Type B pancreatic cell (in vitro differentiated cells): ENCODE measurements at regions not wholly inside any gene's neighbourhood (a gene's known extent, or its start where the extent isn't known, plus 50 kb on each side); places are given as distances from the start of the nearest gene placed in this dataset.
"Not testable (repeated sequence)": the region's sequence is repeated elsewhere in the genome, so short reads cannot be mapped to it uniquely, and the experiment has no call there.

Experiments used
- DNase-seq: peaks from one replicate; pipeline ENCODE4 v3.0.0; 2021; ENCODE audit warnings: mixed read lengths; ENCODE audit not compliant: unreplicated experiment; ENCODE audit errors: extremely low spot score
- H3K27ac Mint-ChIP-seq: 2 replicates; pipeline ENCODE4 v1.8.0; 2021; ENCODE audit warnings: mild to moderate bottlenecking, mixed read lengths
- H3K27me3 Mint-ChIP-seq: 2 replicates; pipeline ENCODE4 v1.8.0; 2021; ENCODE audit warnings: mixed read lengths
- H3K36me3 Mint-ChIP-seq: 2 replicates; pipeline ENCODE4 v1.8.0; 2021; ENCODE audit warnings: mixed read lengths
- H3K4me1 Mint-ChIP-seq: one replicate; pipeline ENCODE4 v1.8.0; 2021; ENCODE audit warnings: mixed read lengths; ENCODE audit not compliant: unreplicated experiment
- H3K4me3 Mint-ChIP-seq: 2 replicates; pipeline ENCODE4 v1.8.0; 2021; ENCODE audit warnings: mild to moderate bottlenecking, mixed read lengths
- H3K9me3 Mint-ChIP-seq: 2 replicates; pipeline ENCODE4 v1.8.0; 2021; ENCODE audit warnings: mixed read lengths
- CTCF ChIP-seq: fragments of 200-600 bp; sonication (generic); conservative IDR thresholded peaks from 2 replicates; pipeline ENCODE4 v1.5.0; 2021; ENCODE audit warnings: antibody characterized with exemption, mild to moderate bottlenecking

GRCh38 chr13:111437417-111437816, 117.0 kb downstream of the TEX29 start:
- no peak overlapping the region for H3K4me3 Mint-ChIP-seq
- H3K36me3 Mint-ChIP-seq: no peaks in the 10 kb centered on the region
- DNase-seq: no peak
- H3K27me3 Mint-ChIP-seq: peaks cover 48% of the 10 kb centered on the region
- H3K9me3 Mint-ChIP-seq: no peaks in the 10 kb centered on the region
- H3K27ac Mint-ChIP-seq: no peak overlapping the region
- no peak for TF ChIP-seq CTCF
- peaks cover 5% of the 10 kb centered on the region for H3K4me1 Mint-ChIP-seq

GRCh38 chr13:111437856-111438547, 117.6 kb downstream of the TEX29 start:
- Mint-ChIP-seq H3K4me3 (no peak overlapping the region), H3K9me3 (no peaks in the 10 kb centered on the region), H3K27me3 (peaks cover 49% of the 10 kb centered on the region), H3K36me3 (no peaks in the 10 kb centered on the region), H3K4me1 (peaks cover 5% of the 10 kb centered on the region), H3K27ac (no peak overlapping the region)
- DNase-seq: no peak
- no peak for TF ChIP-seq CTCF

- DNase-seq, H3K4me1 Mint-ChIP-seq, H3K4me3 Mint-ChIP-seq, H3K36me3 Mint-ChIP-seq, H3K9me3 Mint-ChIP-seq, H3K27ac Mint-ChIP-seq: not testable (repeated sequence)
- peaks cover 30% of the 10 kb centered on the region for H3K27me3 Mint-ChIP-seq
- TF ChIP-seq CTCF: peak; percentile 53
Measured at GRCh38 chr13:111440492-111440891, 120.0 kb downstream of the TEX29 start.

GRCh38 chr13:111443981-111444380, 123.5 kb downstream of the TEX29 start:
- peak; percentile 35 for TF ChIP-seq CTCF
- H3K9me3 Mint-ChIP-seq: peaks cover 3% of the 10 kb centered on the region
- no peak for DNase-seq
- no peaks in the 10 kb centered on the region for H3K36me3 Mint-ChIP-seq
- peaks cover 34% of the 10 kb centered on the region for H3K27me3 Mint-ChIP-seq
- H3K4me1 Mint-ChIP-seq: peaks cover 5% of the 10 kb centered on the region
- no peak overlapping the region for H3K4me3 Mint-ChIP-seq
- H3K27ac Mint-ChIP-seq: no peak overlapping the region

GRCh38 chr13:111448504-111448903, 128.1 kb downstream of the TEX29 start:
- H3K4me1 Mint-ChIP-seq: no peaks in the 10 kb centered on the region
- no peak for DNase-seq
- H3K9me3 Mint-ChIP-seq: peaks cover 3% of the 10 kb centered on the region
- H3K4me3 Mint-ChIP-seq: no peak overlapping the region
- peaks cover 36% of the 10 kb centered on the region for H3K27me3 Mint-ChIP-seq
- TF ChIP-seq CTCF: no peak
- H3K27ac Mint-ChIP-seq: no peak overlapping the region
- H3K36me3 Mint-ChIP-seq: no peaks in the 10 kb centered on the region

- Mint-ChIP-seq H3K9me3 (peaks cover 3% of the 10 kb centered on the region), H3K27me3 (peaks cover 36% of the 10 kb centered on the region), H3K4me1 (no peaks in the 10 kb centered on the region), H3K36me3 (no peaks in the 10 kb centered on the region), H3K4me3 (no peak overlapping the region), H3K27ac (no peak overlapping the region)
- DNase-seq: no peak
- TF ChIP-seq CTCF: no peak
Measured at GRCh38 chr13:111449041-111449440, 128.6 kb downstream of the TEX29 start.
